ENCODE measurements at regions not wholly inside any gene's neighbourhood (a gene's known extent, or its start where the extent isn't known, plus 50 kb on each side); places are given as distances from the start of the nearest gene placed in this dataset.

DNA sequence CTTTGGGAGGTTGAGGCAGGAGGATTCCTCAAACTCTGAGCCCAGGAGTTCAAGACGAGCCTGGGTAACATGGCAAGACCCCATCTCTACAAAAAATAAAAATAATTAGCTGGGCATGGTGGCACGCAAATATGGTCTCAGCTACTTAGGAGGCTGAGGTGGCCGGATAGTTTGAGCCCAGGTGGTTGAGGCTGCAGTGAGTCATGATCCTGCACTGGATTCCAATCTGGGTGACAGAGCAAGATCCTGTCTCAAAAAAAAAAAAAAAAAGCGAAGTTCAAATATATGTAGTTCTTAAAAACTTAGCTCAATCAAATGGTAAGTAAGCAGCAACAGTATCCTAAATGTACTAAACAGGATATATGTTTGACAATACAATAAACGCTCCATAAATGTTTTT lies 85.5 kb upstream of the SSTR1 start (continued):
- no peak for TF ChIP-seq HMGXB4 (CRISPR knock-in tag; IDR thresholded peaks at IDR 0.05)
- no peak for TF ChIP-seq ZNF138 (CRISPR knock-in tag; conservative IDR thresholded peaks at IDR 0.05)
- TF ChIP-seq NFE2L1 (CRISPR knock-in tag; IDR thresholded peaks at IDR 0.05) = no peak
- no peak for TF ChIP-seq JUN (CRISPR knock-in tag; IDR thresholded peaks at IDR 0.05)
- no peak for TF ChIP-seq GABPB1 (CRISPR knock-in tag; IDR thresholded peaks at IDR 0.05)
- TF ChIP-seq ZNF219 (CRISPR knock-in tag; IDR thresholded peaks at IDR 0.05; ENCODE audit: borderline replicate concordance) = no peak
- no peak for TF ChIP-seq KAT7 (CRISPR knock-in tag; IDR thresholded peaks at IDR 0.05; ENCODE audit: borderline replicate concordance)
- no peak for TF ChIP-seq HMGA2 (CRISPR knock-in tag; IDR thresholded peaks at IDR 0.05)
- no peak for TF ChIP-seq MXD4 (CRISPR knock-in tag; IDR thresholded peaks at IDR 0.05; ENCODE audit: borderline replicate concordance)
- no peak for TF ChIP-seq GTF2I (CRISPR knock-in tag; conservative IDR thresholded peaks at IDR 0.05)
- TF ChIP-seq, protein P1, sequence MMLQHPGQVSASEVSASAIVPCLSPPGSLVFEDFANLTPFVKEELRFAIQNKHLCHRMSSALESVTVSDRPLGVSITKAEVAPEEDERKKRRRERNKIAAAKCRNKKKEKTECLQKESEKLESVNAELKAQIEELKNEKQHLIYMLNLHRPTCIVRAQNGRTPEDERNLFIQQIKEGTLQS (CRISPR knock-in tag; conservative IDR thresholded peaks at IDR 0.05) = no peak
- TF ChIP-seq FOXJ3 (CRISPR knock-in tag; IDR thresholded peaks at IDR 0.05; ENCODE audit: borderline replicate concordance) = no peak
- TF ChIP-seq, protein P2, sequence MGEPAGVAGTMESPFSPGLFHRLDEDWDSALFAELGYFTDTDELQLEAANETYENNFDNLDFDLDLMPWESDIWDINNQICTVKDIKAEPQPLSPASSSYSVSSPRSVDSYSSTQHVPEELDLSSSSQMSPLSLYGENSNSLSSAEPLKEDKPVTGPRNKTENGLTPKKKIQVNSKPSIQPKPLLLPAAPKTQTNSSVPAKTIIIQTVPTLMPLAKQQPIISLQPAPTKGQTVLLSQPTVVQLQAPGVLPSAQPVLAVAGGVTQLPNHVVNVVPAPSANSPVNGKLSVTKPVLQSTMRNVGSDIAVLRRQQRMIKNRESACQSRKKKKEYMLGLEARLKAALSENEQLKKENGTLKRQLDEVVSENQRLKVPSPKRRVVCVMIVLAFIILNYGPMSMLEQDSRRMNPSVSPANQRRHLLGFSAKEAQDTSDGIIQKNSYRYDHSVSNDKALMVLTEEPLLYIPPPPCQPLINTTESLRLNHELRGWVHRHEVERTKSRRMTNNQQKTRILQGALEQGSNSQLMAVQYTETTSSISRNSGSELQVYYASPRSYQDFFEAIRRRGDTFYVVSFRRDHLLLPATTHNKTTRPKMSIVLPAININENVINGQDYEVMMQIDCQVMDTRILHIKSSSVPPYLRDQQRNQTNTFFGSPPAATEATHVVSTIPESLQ (CRISPR knock-in tag; IDR thresholded peaks at IDR 0.05) = no peak

DNA sequence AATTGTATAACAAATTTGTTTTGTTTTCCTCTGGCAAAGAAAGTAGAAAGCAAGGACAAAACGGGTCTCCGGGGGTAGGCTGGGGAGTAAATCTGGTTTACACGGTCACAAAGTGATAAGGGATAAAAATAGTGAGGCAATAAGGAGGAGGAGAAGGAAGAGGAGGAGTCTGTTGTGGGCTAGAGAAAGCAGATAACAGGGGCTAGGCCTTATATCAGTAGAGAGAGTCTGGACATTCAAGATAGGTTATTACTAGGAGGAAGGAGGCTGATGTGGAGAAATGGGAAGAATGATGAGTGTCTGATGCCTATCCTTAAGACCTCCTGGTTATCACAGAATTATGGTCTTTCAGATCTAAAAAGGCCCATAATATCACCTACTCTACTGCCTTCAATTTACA lies 83.2 kb upstream of the SSTR1 start:
- Mint-ChIP-seq H3K36me3 (no peaks in the 10 kb centered on the region), H3K27ac (no peak overlapping the region), H3K9me3 (no peaks in the 10 kb centered on the region), H3K27me3 (ENCODE audit: low read depth) (no peaks in the 10 kb centered on the region; the same call in 1 of the 2 replicates), H3K4me1 (peaks cover 52% of the 10 kb centered on the region), H3K4me3 (no peak overlapping the region)
- ChIA-PET POLR2A (no interaction called here), CTCF (no interaction called here)
- ATAC-seq (no peak), DNase-seq (ENCODE audit: low spot score) (no peak)
- TF ChIP-seq ZMAT4 (CRISPR knock-in tag; IDR thresholded peaks at IDR 0.05) (no peak), NFATC4 (CRISPR knock-in tag; IDR thresholded peaks at IDR 0.05) (no peak), GABPB1 (CRISPR knock-in tag; IDR thresholded peaks at IDR 0.05) (no peak), ZBTB21 (CRISPR knock-in tag; IDR thresholded peaks at IDR 0.05; ENCODE audit: borderline replicate concordance) (no peak)
- TF ChIP-seq, protein P3, sequence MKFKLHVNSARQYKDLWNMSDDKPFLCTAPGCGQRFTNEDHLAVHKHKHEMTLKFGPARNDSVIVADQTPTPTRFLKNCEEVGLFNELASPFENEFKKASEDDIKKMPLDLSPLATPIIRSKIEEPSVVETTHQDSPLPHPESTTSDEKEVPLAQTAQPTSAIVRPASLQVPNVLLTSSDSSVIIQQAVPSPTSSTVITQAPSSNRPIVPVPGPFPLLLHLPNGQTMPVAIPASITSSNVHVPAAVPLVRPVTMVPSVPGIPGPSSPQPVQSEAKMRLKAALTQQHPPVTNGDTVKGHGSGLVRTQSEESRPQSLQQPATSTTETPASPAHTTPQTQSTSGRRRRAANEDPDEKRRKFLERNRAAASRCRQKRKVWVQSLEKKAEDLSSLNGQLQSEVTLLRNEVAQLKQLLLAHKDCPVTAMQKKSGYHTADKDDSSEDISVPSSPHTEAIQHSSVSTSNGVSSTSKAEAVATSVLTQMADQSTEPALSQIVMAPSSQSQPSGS (CRISPR knock-in tag; IDR thresholded peaks at IDR 0.05; ENCODE audit: borderline replicate concordance, low read depth) = no peak

- POLR2A ChIA-PET = no interaction called here
- no peak overlapping the region for H3K27ac Mint-ChIP-seq
- no peak overlapping the region for H3K4me3 Mint-ChIP-seq
- no peaks in the 10 kb centered on the region for H3K9me3 Mint-ChIP-seq
- peaks cover 54% of the 10 kb centered on the region for H3K4me1 Mint-ChIP-seq
- no peaks in the 10 kb centered on the region for H3K36me3 Mint-ChIP-seq
- no peaks in the 10 kb centered on the region; the same call in 1 of the 2 replicates for H3K27me3 Mint-ChIP-seq (ENCODE audit: low read depth)
- ATAC-seq (peak; percentile 66), DNase-seq (ENCODE audit: low spot score) (no peak)
- CTCF ChIA-PET = interaction anchor here (1.3 kb wide), 1 partner anchor 13 kb away, joined by 3 read pairs; no protein-coding TSS in a partner anchor
- TF ChIP-seq TP53 (CRISPR knock-in tag; IDR thresholded peaks at IDR 0.05) (no peak), E2F5 (CRISPR knock-in tag; IDR thresholded peaks at IDR 0.05) (no peak)
Observed at GRCh38 chr14:38125481-38126037, 82.1 kb upstream of the SSTR1 start.

Data from WTC11 (cell line).